Endothelial cell of umbilical vein (primary cell): ENCODE measurements at regions not wholly inside any gene's neighbourhood (a gene's known extent, or its start where the extent isn't known, plus 50 kb on each side); places are given as distances from the start of the nearest gene placed in this dataset.

ENCODE experiments used
- BruUV-seq: library from RNA; stranded (reverse); fragments of 400-500 nt; replicated peaks from 2 replicates; lab custom pipeline; 2021; lab: Mats Ljungman, UMichigan
- CTCF ChIA-PET: fragments of 300-600, 350-600 bp; sonication (Branson Sonifier 250); formaldehyde crosslinking; loops from one replicate; lab custom pipeline; 2021; ENCODE audit warnings: antibody characterized with exemption, inconsistent platforms; lab: Charles Lee
- POLR2A ChIA-PET: fragments of 300-600, 350-600 bp; sonication (Branson Sonifier 250); formaldehyde crosslinking; loops from one replicate; lab custom pipeline; 2021; ENCODE audit warnings: antibody characterized with exemption, inconsistent platforms; lab: Charles Lee
- DNase-seq: peaks from one replicate; pipeline ENCODE4 v3.0.0-alpha.2; 2011; ENCODE audit warnings: low read depth, low spot score
- FAIRE-seq: peaks from 2 replicates; lab custom pipeline; 2011; peaks lifted over from hg19 to GRCh38; lab: Jason Lieb, UNC
- H2AFZ ChIP-seq: 2 replicates; pipeline ENCODE4 v1.6.0; 2012; ENCODE audit warnings: low read depth, low read length, control low read depth, inconsistent platforms
- H3K27ac ChIP-seq: 2 replicates; pipeline ENCODE4 v1.5.1; 2011; ENCODE audit warnings: low read depth, mild to moderate bottlenecking, control low read depth, low read length, moderate library complexity; ENCODE audit not compliant: insufficient read depth
- H3K27me3 ChIP-seq, 2 experiments: 2 replicates each; pipeline versions ENCODE4 v1.6.0 to v1.6.1; 2011; ENCODE audit warnings: low read length in 2 of 2, mixed read lengths in 1 of 2; ENCODE audit not compliant: control insufficient read depth in 2 of 2, insufficient read depth in 2 of 2
- H3K36me3 ChIP-seq, 2 experiments: 2 replicates in 1 of 2; 3 replicates in 1 of 2; pipeline ENCODE4 v1.5.1; 2011; ENCODE audit warnings: low read length in 2 of 2, mild to moderate bottlenecking in 1 of 2, moderate library complexity in 1 of 2; ENCODE audit not compliant: control insufficient read depth in 2 of 2, insufficient read depth in 2 of 2; ENCODE audit errors: extremely low read depth in 1 of 2
- H3K4me1 ChIP-seq: 3 replicates; pipeline ENCODE4 v1.5.1; 2011; ENCODE audit warnings: mild to moderate bottlenecking, low read length; ENCODE audit not compliant: control insufficient read depth, insufficient read depth; ENCODE audit errors: extremely low read depth
- H3K4me2 ChIP-seq: 2 replicates; pipeline ENCODE4 v1.6.1; 2011; ENCODE audit warnings: low read length, control low read depth, mixed read lengths; ENCODE audit not compliant: insufficient read depth
- H3K4me3 ChIP-seq, 3 experiments: fragments of 200-600 bp in 1 of 3; sonication (generic), shearing (Covaris generic) in 1 of 3; replicated peaks in 1 of 3; 2 replicates each; pipeline ENCODE4 v1.5.1; 2011 to 2016; ENCODE audit warnings: control low read depth in 3 of 3, low read length in 3 of 3, mild to moderate bottlenecking in 2 of 3, inconsistent platforms in 1 of 3, low read depth in 1 of 3, moderate library complexity in 1 of 3; ENCODE audit not compliant: insufficient read depth in 1 of 3
- H3K79me2 ChIP-seq: 2 replicates; pipeline ENCODE4 v1.6.0; 2012; ENCODE audit warnings: low read length, inconsistent platforms; ENCODE audit not compliant: control insufficient read depth, insufficient read depth
- H3K9ac ChIP-seq: replicated peaks from 2 replicates; pipeline ENCODE3; 2011; ENCODE audit warnings: low read length, control low read depth; ENCODE audit not compliant: insufficient read depth; ENCODE audit errors: extremely low read depth
- H3K9me1 ChIP-seq: replicated peaks from 3 replicates; pipeline ENCODE4 v1.6.0; 2011; ENCODE audit warnings: mild to moderate bottlenecking, low read length; ENCODE audit not compliant: control insufficient read depth, insufficient read depth; ENCODE audit errors: extremely low read depth
- H3K9me3 ChIP-seq: replicated peaks from 2 replicates; pipeline ENCODE4 v1.5.1; 2012; ENCODE audit warnings: low read length, inconsistent platforms; ENCODE audit not compliant: control insufficient read depth, insufficient read depth
- H4K20me1 ChIP-seq: replicated peaks from 2 replicates; pipeline ENCODE3; 2011; ENCODE audit warnings: mild to moderate bottlenecking, low read length; ENCODE audit not compliant: control insufficient read depth, insufficient read depth; ENCODE audit errors: extremely low read depth
- CTCF ChIP-seq, 2 donors: IDR thresholded peaks; 1 replicate in 1 of 2; 2 replicates in 1 of 2; pipeline ENCODE4 v1.5.1; 2011; ENCODE audit warnings: low read length in 2 of 2, mild to moderate bottlenecking in 2 of 2, moderate library complexity in 2 of 2, control low read depth in 1 of 2, inconsistent platforms in 1 of 2, low read depth in 1 of 2; ENCODE audit not compliant: insufficient read depth in 1 of 2; ENCODE audit errors: extremely low read depth in 1 of 2
- EZH2 ChIP-seq: IDR thresholded peaks from 2 replicates; pipeline ENCODE4 v1.6.1; 2012; ENCODE audit warnings: borderline replicate concordance, low read depth, mild to moderate bottlenecking, moderate library complexity, low read length, inconsistent platforms; ENCODE audit not compliant: severe bottlenecking
- FOS ChIP-seq: IDR thresholded peaks from 2 replicates; pipeline ENCODE4 v1.6.1; 2011; ENCODE audit warnings: mild to moderate bottlenecking, low read length, moderate library complexity, borderline replicate concordance; ENCODE audit not compliant: insufficient read depth
- GATA2 ChIP-seq: IDR thresholded peaks from 2 replicates; pipeline ENCODE4 v1.7.0; 2011; ENCODE audit warnings: low read depth, mild to moderate bottlenecking, moderate library complexity, mixed read lengths, low read length; ENCODE audit not compliant: insufficient read length, insufficient read depth
- JUN ChIP-seq: IDR thresholded peaks from 2 replicates; pipeline ENCODE4 v1.6.1; 2011; ENCODE audit warnings: borderline replicate concordance, low read depth; ENCODE audit not compliant: insufficient read length, insufficient read depth
- MAX ChIP-seq: IDR thresholded peaks from 2 replicates; pipeline ENCODE4 v1.6.1; 2011; ENCODE audit not compliant: insufficient read depth, insufficient read length
- MYC ChIP-seq: IDR thresholded peaks from one replicate; pipeline ENCODE4 v1.6.1; 2011; ENCODE audit warnings: mild to moderate bottlenecking, low read depth, low read length
- POLR2A ChIP-seq: IDR thresholded peaks from 2 replicates; pipeline ENCODE4 v1.6.1; 2012; ENCODE audit warnings: low read depth, mild to moderate bottlenecking, control low read depth, low read length
- POLR2AphosphoS5 ChIP-seq: IDR thresholded peaks from 2 replicates; pipeline ENCODE4 v1.6.1; 2012; ENCODE audit warnings: low read depth, mild to moderate bottlenecking, control low read depth, low read length, moderate library complexity; ENCODE audit not compliant: insufficient read depth
- dilution Hi-C: fragments of 300-500 bp; cut with MboI; formaldehyde crosslinking; loops from one replicate; pipeline ENCODE4 v1.15.0; 2019; ENCODE audit warnings: low sequenced_read_pairs; ENCODE audit not compliant: extremely low pct_ligation_motif_present
- intact Hi-C: fragments of 100-400 bp; cut with micrococcal nuclease; formaldehyde crosslinking; loops from one replicate; pipeline ENCODE4 v1.10.0; 2022

- H4K20me1 ChIP-seq, result no peaks in the 10 kb centered on the region
- FAIRE-seq, result no peak
- no peak overlapping the region for H2AFZ ChIP-seq
- H3K4me1 ChIP-seq, result no peaks in the 10 kb centered on the region
- no TSS peak for BruUV-seq
- no peaks in the 10 kb centered on the region for H3K9me1 ChIP-seq
- no peak overlapping the region for H3K4me3 ChIP-seq
- POLR2A ChIA-PET, result no interaction called here
- intact Hi-C loops, result no loop called here
- dilution Hi-C loops, result no loop called here
- H3K9me3 ChIP-seq, result no peaks in the 10 kb centered on the region
- H3K79me2 ChIP-seq, result no peaks in the 10 kb centered on the region
- no peak overlapping the region for H3K4me2 ChIP-seq
- no peak overlapping the region for H3K9ac ChIP-seq
- H3K27me3 ChIP-seq, result no peaks in the 10 kb centered on the region
- CTCF ChIA-PET, result no interaction called here
- TF ChIP-seq POLR2A (no peak), MYC (no peak), GATA2 (no peak), JUN (no peak), FOS (no peak), POLR2AphosphoS5 (no peak), MAX (no peak), CTCF (IDR thresholded peaks at IDR 0.05; ENCODE audit: extremely low read depth in 1 of 2, insufficient read depth in 1 of 2, low read depth in 1 of 2, low read length in 2 of 2) (no peak), EZH2 (no peak)
- no peaks in the 10 kb centered on the region for H3K36me3 ChIP-seq
- DNase-seq, result no peak
- no peak overlapping the region for H3K27ac ChIP-seq
Measured at GRCh38 chr9:7478646-7479045, 320.9 kb downstream of the DMAC1 start.
